H1 (cell line): ENCODE measurements at regions not wholly inside any gene's neighbourhood (a gene's known extent, or its start where the extent isn't known, plus 50 kb on each side); places are given as distances from the start of the nearest gene placed in this dataset.

Experiments used
- CTCF ChIA-PET: fragments of 300-600 bp; sonication (Branson Sonifier 250); formaldehyde crosslinking; loops from one replicate; lab custom pipeline; 2021; ENCODE audit not compliant: partially characterized antibody; lab: Charles Lee
- POLR2A ChIA-PET: fragments of 300-600 bp; sonication (Branson Sonifier 250); formaldehyde crosslinking; loops from one replicate; lab custom pipeline; 2021; ENCODE audit warnings: inconsistent platforms; ENCODE audit not compliant: partially characterized antibody; lab: Charles Lee
- DNase-seq, 2 experiments: peaks; one replicate each; pipeline versions ENCODE4 v3.0.0 to v3.0.0-alpha.2; 2010 to 2022; ENCODE audit warnings: low spot score in 2 of 2, low read depth in 1 of 2, mixed read lengths in 1 of 2
- FAIRE-seq: peaks from 2 replicates; lab custom pipeline; 2011; peaks lifted over from hg19 to GRCh38; lab: Jason Lieb, UNC
- H2AFZ ChIP-seq: 2 replicates; pipeline ENCODE4 v1.8.1; 2012; ENCODE audit warnings: low read length, inconsistent platforms
- H2AK5ac ChIP-seq: 2 replicates; pipeline ENCODE4 v1.6.1; 2013; ENCODE audit warnings: low read depth, low read length
- H2BK120ac ChIP-seq: replicated peaks from 2 replicates; pipeline ENCODE3; 2013; ENCODE audit warnings: low read depth, low read length, inconsistent platforms
- H2BK12ac ChIP-seq: 2 replicates; pipeline ENCODE4 v1.6.1; 2013; ENCODE audit warnings: low read depth, low read length
- H2BK15ac ChIP-seq: 2 replicates; pipeline ENCODE4 v1.6.1; 2013; ENCODE audit warnings: low read length
- H2BK20ac ChIP-seq: 2 replicates; pipeline ENCODE4 v1.6.1; 2013; ENCODE audit warnings: low read length
- H2BK5ac ChIP-seq: 2 replicates; pipeline ENCODE4 v1.6.1; 2013; ENCODE audit warnings: low read depth, low read length
- H3K14ac ChIP-seq: 2 replicates; pipeline ENCODE4 v1.6.1; 2013; ENCODE audit warnings: inconsistent platforms; ENCODE audit not compliant: insufficient read length
- H3K18ac ChIP-seq: 2 replicates; pipeline ENCODE4 v1.6.1; 2013; ENCODE audit warnings: low read length; ENCODE audit errors: extremely low read depth
- H3K23ac ChIP-seq: 2 replicates; pipeline ENCODE4 v1.6.1; 2013; ENCODE audit warnings: inconsistent platforms; ENCODE audit not compliant: insufficient read length
- H3K23me2 ChIP-seq: 2 replicates; pipeline ENCODE4 v1.6.1; 2013; ENCODE audit warnings: low read depth, low read length
- H3K27ac ChIP-seq: 2 replicates; pipeline ENCODE4 v1.6.1; 2011; ENCODE audit warnings: low read depth, low read length, inconsistent platforms
- H3K27me3 ChIP-seq, 4 experiments: replicated peaks in 1 of 4; 1 replicate in 1 of 4; 2 replicates in 3 of 4; pipeline versions ENCODE4 v1.6.1 to v1.8.1; 2011 to 2013; ENCODE audit warnings: low read length in 3 of 4, mild to moderate bottlenecking in 3 of 4, inconsistent platforms in 2 of 4, mixed read lengths in 2 of 4, moderate library complexity in 1 of 4; ENCODE audit not compliant: control insufficient read depth in 3 of 4, insufficient read depth in 3 of 4; ENCODE audit errors: extremely low read depth in 1 of 4
- H3K36me3 ChIP-seq, 4 experiments: 2 replicates each; pipeline versions ENCODE4 v1.6.1 to v1.8.1; 2011 to 2013; ENCODE audit warnings: mild to moderate bottlenecking in 4 of 4, low read length in 3 of 4, moderate library complexity in 2 of 4, control low read depth in 1 of 4, inconsistent platforms in 1 of 4; ENCODE audit not compliant: insufficient read depth in 4 of 4, control insufficient read depth in 2 of 4
- H3K4ac ChIP-seq: replicated peaks from 2 replicates; pipeline ENCODE3; 2013; ENCODE audit warnings: low read length, low read depth, mixed read lengths, inconsistent platforms; ENCODE audit not compliant: insufficient read length
- H3K4me1 ChIP-seq, 4 experiments: replicated peaks in 1 of 4; 1 replicate in 1 of 4; 2 replicates in 3 of 4; pipeline versions ENCODE4 v1.6.1 to v1.8.1; 2011 to 2013; ENCODE audit warnings: low read length in 3 of 4, inconsistent platforms in 2 of 4, mixed read lengths in 1 of 4; ENCODE audit not compliant: insufficient read depth in 4 of 4, control insufficient read depth in 3 of 4
- H3K4me2 ChIP-seq, 2 experiments: 2 replicates each; pipeline versions ENCODE4 v1.6.1 to v1.8.1; 2011 to 2013; ENCODE audit warnings: low read depth in 2 of 2, low read length in 2 of 2, control low read depth in 1 of 2, inconsistent platforms in 1 of 2, mild to moderate bottlenecking in 1 of 2; ENCODE audit not compliant: insufficient read depth in 1 of 2
- H3K4me3 ChIP-seq, 4 experiments: fragments of 200-600, 300-600 bp in 1 of 4; sonication (generic), shearing (Covaris generic), sonication (Bioruptor Twin) in 1 of 4; 2 replicates each; pipeline versions ENCODE4 v1.5.1 to v1.8.1; 2011 to 2016; ENCODE audit warnings: low read length in 4 of 4, low read depth in 3 of 4, control low read depth in 2 of 4, inconsistent platforms in 2 of 4, mild to moderate bottlenecking in 2 of 4, mixed read lengths in 1 of 4, moderate library complexity in 1 of 4; ENCODE audit not compliant: insufficient read depth in 2 of 4; ENCODE audit errors: extremely low read depth in 1 of 4
- H3K56ac ChIP-seq: replicated peaks from 2 replicates; pipeline ENCODE3; 2013; ENCODE audit warnings: low read depth, mild to moderate bottlenecking, mixed read lengths, low read length, inconsistent platforms; ENCODE audit not compliant: insufficient read length
- H3K79me1 ChIP-seq: 2 replicates; pipeline ENCODE4 v1.6.1; 2013; ENCODE audit warnings: low read depth, low read length, control low read depth
- H3K79me2 ChIP-seq, 2 experiments: 2 replicates each; pipeline versions ENCODE4 v1.6.1 to v1.8.1; 2012 to 2013; ENCODE audit warnings: low read length in 2 of 2, mild to moderate bottlenecking in 2 of 2, inconsistent platforms in 1 of 2; ENCODE audit not compliant: insufficient read depth in 2 of 2, control insufficient read depth in 1 of 2
- H3K9ac ChIP-seq, 4 experiments: replicated peaks in 1 of 4; 1 replicate in 1 of 4; 2 replicates in 3 of 4; pipeline versions ENCODE4 v1.6.1 to v1.8.1; 2011 to 2013; ENCODE audit warnings: low read depth in 3 of 4, low read length in 3 of 4, control low read depth in 2 of 4, mild to moderate bottlenecking in 2 of 4, moderate library complexity in 2 of 4, inconsistent platforms in 1 of 4; ENCODE audit errors: extremely low read depth in 1 of 4
- H3K9me3 ChIP-seq, 2 experiments: 2 replicates each; pipeline versions ENCODE4 v1.6.1 to v1.8.1; 2012 to 2013; ENCODE audit warnings: mild to moderate bottlenecking in 2 of 2, moderate library complexity in 2 of 2, control low read depth in 1 of 2, inconsistent platforms in 1 of 2, low read depth in 1 of 2, low read length in 1 of 2, mixed read lengths in 1 of 2; ENCODE audit not compliant: insufficient read depth in 2 of 2
- H4K20me1 ChIP-seq, 2 experiments: replicated peaks in 1 of 2; 2 replicates each; pipeline versions ENCODE3 to v1.8.1; 2011 to 2013; ENCODE audit warnings: inconsistent platforms in 2 of 2, low read length in 2 of 2, mild to moderate bottlenecking in 1 of 2; ENCODE audit not compliant: insufficient read depth in 2 of 2, control insufficient read depth in 1 of 2
- H4K5ac ChIP-seq: 2 replicates; pipeline ENCODE4 v1.6.1; 2013; ENCODE audit warnings: low read length, low read depth, mixed read lengths, inconsistent platforms; ENCODE audit not compliant: insufficient read length
- H4K8ac ChIP-seq: 2 replicates; pipeline ENCODE4 v1.8.0; 2013; ENCODE audit warnings: mild to moderate bottlenecking, moderate library complexity, low read length, inconsistent platforms; ENCODE audit not compliant: insufficient read depth; ENCODE audit errors: extremely low read depth
- H4K91ac ChIP-seq: replicated peaks from 2 replicates; pipeline ENCODE3; 2013; ENCODE audit warnings: low read length, mixed read lengths, inconsistent platforms; ENCODE audit not compliant: insufficient read length
- CEBPB ChIP-seq: IDR thresholded peaks from 2 replicates; pipeline ENCODE4 v1.6.1; 2012; ENCODE audit warnings: low read depth, low read length
- CHD1 ChIP-seq: IDR thresholded peaks from 2 replicates; pipeline ENCODE4 v1.6.1; 2012; ENCODE audit warnings: low read depth, low read length, improper control_type of control experiment
- HDAC2 ChIP-seq, 2 experiments: fragments of 300-600 bp in 1 of 2; sonication (generic) in 1 of 2; IDR thresholded peaks; 2 replicates each; pipeline ENCODE4 v1.6.1; 2011 to 2012; ENCODE audit warnings: low read depth in 2 of 2, low read length in 2 of 2, mild to moderate bottlenecking in 2 of 2, moderate library complexity in 2 of 2, borderline replicate concordance in 1 of 2, inconsistent platforms in 1 of 2
- MAFK ChIP-seq: IDR thresholded peaks from 2 replicates; pipeline ENCODE4 v1.6.1; 2012; ENCODE audit warnings: low read depth, mild to moderate bottlenecking, improper control_type of control experiment, low read length
- NANOG ChIP-seq: IDR thresholded peaks from 2 replicates; pipeline ENCODE4 v1.6.1; 2011; ENCODE audit warnings: low read length, low read depth, mild to moderate bottlenecking, inconsistent platforms; ENCODE audit not compliant: insufficient read depth, poor library complexity, severe bottlenecking
- POLR2A ChIP-seq, 2 experiments: IDR thresholded peaks; 1 replicate in 1 of 2; 2 replicates in 1 of 2; pipeline ENCODE4 v1.6.1; 2011; ENCODE audit warnings: low read depth in 2 of 2, low read length in 2 of 2, mild to moderate bottlenecking in 2 of 2; ENCODE audit errors: control extremely low read depth in 1 of 2
- RXRA ChIP-seq: IDR thresholded peaks from 2 replicates; pipeline ENCODE4 v1.6.1; 2011; ENCODE audit warnings: low read depth, mild to moderate bottlenecking, low read length, moderate library complexity; ENCODE audit not compliant: insufficient read depth
- TAF1 ChIP-seq: IDR thresholded peaks from 2 replicates; pipeline ENCODE4 v1.6.1; 2011; ENCODE audit warnings: mild to moderate bottlenecking, low read depth, low read length
- TEAD4 ChIP-seq: IDR thresholded peaks from 2 replicates; pipeline ENCODE4 v1.6.1; 2012; ENCODE audit warnings: low read depth, low read length, inconsistent platforms, mixed read lengths
- WGBS, 2 experiments: shearing (Covaris generic) in 1 of 2; methylation state at CpG; one replicate each; pipeline versions ENCODE4 v1.1.6 to v1.1.7; 2013 to 2015; ENCODE audit warnings: low lambda C conversion rate in 2 of 2, mixed read lengths in 2 of 2, inconsistent platforms in 1 of 2, low coverage in 1 of 2, missing lambda C conversion rate in 1 of 2; ENCODE audit not compliant: insufficient replicate concordance in 2 of 2, insufficient coverage in 1 of 2, insufficient read length in 1 of 2; ENCODE audit errors: extremely low coverage in 1 of 2, missing lambda C conversion rate in 1 of 2; 5-methylcytosine and 5-hydroxymethylcytosine counted together
- TF ChIP-seq, protein P1 (sequence below), 3 experiments: IDR thresholded peaks; 1 replicate in 2 of 3; 2 replicates in 1 of 3; pipeline versions ENCODE4 v1.5.1 to v1.6.1; 2011; ENCODE audit warnings: low read length in 3 of 3, mild to moderate bottlenecking in 3 of 3, inconsistent platforms in 2 of 3, low read depth in 1 of 3, moderate library complexity in 1 of 3; ENCODE audit not compliant: insufficient read depth in 1 of 3; ENCODE audit errors: control extremely low read depth in 1 of 3
- TF ChIP-seq, protein P2 (sequence below): IDR thresholded peaks from 2 replicates; pipeline ENCODE4 v1.6.1; 2011; ENCODE audit warnings: low read length, improper control_type of control experiment

DNA sequence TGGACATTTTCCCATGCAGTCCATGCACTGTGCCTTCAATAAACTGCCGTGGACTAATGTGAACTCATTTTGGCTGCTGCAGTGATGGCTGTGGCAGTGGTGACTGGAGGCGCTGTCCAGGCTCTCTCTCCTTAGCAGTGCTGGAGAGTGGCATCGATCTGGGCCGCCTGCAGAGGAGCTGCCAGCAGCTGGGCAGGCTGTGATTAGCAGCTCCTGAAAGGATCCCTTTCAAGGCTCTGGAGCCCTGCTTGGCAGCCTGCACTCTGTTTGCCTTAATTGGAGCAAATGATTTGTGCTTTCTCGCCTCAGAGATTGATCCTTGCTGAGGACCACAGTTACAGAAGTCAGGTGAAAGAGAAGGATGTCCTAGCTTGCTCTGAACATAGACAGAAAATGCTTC lies 130.1 kb upstream of the VWC2 start:
- no peaks in the 10 kb centered on the region for H4K20me1 ChIP-seq
- H3K23ac ChIP-seq, result no peak overlapping the region
- no peak overlapping the region for H2BK5ac ChIP-seq
- no peak for DNase-seq
- POLR2A ChIA-PET, result no interaction called here
- H2AFZ ChIP-seq, result 0 out of 2 replicates have a peak overlapping the region, but pooled peaks have one; percentile 7
- no peak overlapping the region for H4K91ac ChIP-seq
- H3K4me2 ChIP-seq, result no peak overlapping the region
- no peak overlapping the region for H3K4me3 ChIP-seq
- peaks cover 3% of the 10 kb centered on the region in 2 experiments; a peak in 2 of 4 replicates for H3K9me3 ChIP-seq
- H3K79me1 ChIP-seq, result no peaks in the 10 kb centered on the region
- H4K5ac ChIP-seq, result no peak overlapping the region
- no peak overlapping the region for H2AK5ac ChIP-seq
- H2BK12ac ChIP-seq, result no peak overlapping the region
- FAIRE-seq, result no peak
- no peak overlapping the region for H3K9ac ChIP-seq
- H3K79me2 ChIP-seq, result no peaks in the 10 kb centered on the region
- H3K4me1 ChIP-seq, result peaks cover 0 to 11% (median 4%) of the 10 kb centered on the region in 4 experiments; a peak in 2 of 7 replicates
- no peaks in the 10 kb centered on the region for H3K36me3 ChIP-seq
- no peak overlapping the region for H3K4ac ChIP-seq
- H3K23me2 ChIP-seq, result no peaks in the 10 kb centered on the region
- no peak overlapping the region for H3K14ac ChIP-seq
- H3K27me3 ChIP-seq, result no peaks in the 10 kb centered on the region
- no peak overlapping the region for H3K18ac ChIP-seq
- no peak overlapping the region for H4K8ac ChIP-seq
- CTCF ChIA-PET, result interaction anchor here (0.7 to 1.6 kb wide), 3 partner anchors 18 to 64 kb away, joined by 3 to 5 read pairs (median 3); no protein-coding TSS in a partner anchor
- no peak overlapping the region for H2BK120ac ChIP-seq
- H3K56ac ChIP-seq, result no peak overlapping the region
- WGBS, 2 experiments, result 90% methylated on average over 5 of the region's 5 CpGs; no CpG with 5 or more reads in 1 of the 2 experiments
- no peak overlapping the region for H2BK20ac ChIP-seq
- no peak overlapping the region for H3K27ac ChIP-seq
- H2BK15ac ChIP-seq, result 0 out of 2 replicates have a peak overlapping the region, but pooled peaks have one; percentile 21
- TF ChIP-seq CEBPB, result no peak
- TF ChIP-seq, protein P1, sequence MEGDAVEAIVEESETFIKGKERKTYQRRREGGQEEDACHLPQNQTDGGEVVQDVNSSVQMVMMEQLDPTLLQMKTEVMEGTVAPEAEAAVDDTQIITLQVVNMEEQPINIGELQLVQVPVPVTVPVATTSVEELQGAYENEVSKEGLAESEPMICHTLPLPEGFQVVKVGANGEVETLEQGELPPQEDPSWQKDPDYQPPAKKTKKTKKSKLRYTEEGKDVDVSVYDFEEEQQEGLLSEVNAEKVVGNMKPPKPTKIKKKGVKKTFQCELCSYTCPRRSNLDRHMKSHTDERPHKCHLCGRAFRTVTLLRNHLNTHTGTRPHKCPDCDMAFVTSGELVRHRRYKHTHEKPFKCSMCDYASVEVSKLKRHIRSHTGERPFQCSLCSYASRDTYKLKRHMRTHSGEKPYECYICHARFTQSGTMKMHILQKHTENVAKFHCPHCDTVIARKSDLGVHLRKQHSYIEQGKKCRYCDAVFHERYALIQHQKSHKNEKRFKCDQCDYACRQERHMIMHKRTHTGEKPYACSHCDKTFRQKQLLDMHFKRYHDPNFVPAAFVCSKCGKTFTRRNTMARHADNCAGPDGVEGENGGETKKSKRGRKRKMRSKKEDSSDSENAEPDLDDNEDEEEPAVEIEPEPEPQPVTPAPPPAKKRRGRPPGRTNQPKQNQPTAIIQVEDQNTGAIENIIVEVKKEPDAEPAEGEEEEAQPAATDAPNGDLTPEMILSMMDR (IDR thresholded peaks at IDR 0.05; ENCODE audit: control extremely low read depth in 1 of 3, insufficient read depth in 1 of 3, low read depth in 1 of 3, low read length in 3 of 3), result no peak
- no peak for TF ChIP-seq NANOG
- no peak for TF ChIP-seq TAF1
- no peak for TF ChIP-seq HDAC2 (IDR thresholded peaks at IDR 0.05; ENCODE audit: borderline replicate concordance in 1 of 2, low read depth in 2 of 2, low read length in 2 of 2)
- no peak for TF ChIP-seq POLR2A (IDR thresholded peaks at IDR 0.05; ENCODE audit: control extremely low read depth in 1 of 2, low read depth in 2 of 2, low read length in 2 of 2)
- TF ChIP-seq, protein P2, sequence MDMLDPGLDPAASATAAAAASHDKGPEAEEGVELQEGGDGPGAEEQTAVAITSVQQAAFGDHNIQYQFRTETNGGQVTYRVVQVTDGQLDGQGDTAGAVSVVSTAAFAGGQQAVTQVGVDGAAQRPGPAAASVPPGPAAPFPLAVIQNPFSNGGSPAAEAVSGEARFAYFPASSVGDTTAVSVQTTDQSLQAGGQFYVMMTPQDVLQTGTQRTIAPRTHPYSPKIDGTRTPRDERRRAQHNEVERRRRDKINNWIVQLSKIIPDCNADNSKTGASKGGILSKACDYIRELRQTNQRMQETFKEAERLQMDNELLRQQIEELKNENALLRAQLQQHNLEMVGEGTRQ, result no peak
- no peak for TF ChIP-seq RXRA
- TF ChIP-seq CHD1, result no peak
- no peak for TF ChIP-seq TEAD4
- TF ChIP-seq MAFK, result no peak
